CD4-positive, alpha-beta T cell treated with Interleukin-10 for 1 hour (primary cell): ENCODE measurements at regions not wholly inside any gene's neighbourhood (a gene's known extent, or its start where the extent isn't known, plus 50 kb on each side); places are given as distances from the start of the nearest gene placed in this dataset.

ENCODE experiments used
- DNase-seq: peaks from one replicate; pipeline ENCODE4 v3.0.0-alpha.2; 2020

- no peak for DNase-seq
These were observed 55.8 kb upstream of the RMDN2 start for GRCh38 chr2:37869304-37869703.

- no peak for DNase-seq
These were observed 55.3 kb upstream of the RMDN2 start for GRCh38 chr2:37869771-37870170.

- no peak for DNase-seq
These were observed 54.3 kb upstream of the RMDN2 start for GRCh38 chr2:37870829-37871228.

GRCh38 chr2:37871456-37872191 lies 53.5 kb upstream of the RMDN2 start:
- no peak for DNase-seq

GRCh38 chr2:37872192-37872750 lies 52.8 kb upstream of the RMDN2 start:
- no peak for DNase-seq

- DNase-seq = no peak
These were observed 51.9 kb upstream of the RMDN2 start for GRCh38 chr2:37873229-37873628.

GRCh38 chr2:37873749-37874330 lies 51.2 kb upstream of the RMDN2 start:
- no peak for DNase-seq

- no peak for DNase-seq
These were observed 50.6 kb upstream of the RMDN2 start for GRCh38 chr2:37874470-37874869.
